GM23338 (cell line): ENCODE measurements at regions not wholly inside any gene's neighbourhood (a gene's known extent, or its start where the extent isn't known, plus 50 kb on each side); places are given as distances from the start of the nearest gene placed in this dataset.

Experiments
- CREB1 ChIP-seq: fragments of 250-450 bp; sonication (Bioruptor Pico); IDR thresholded peaks from 2 replicates; pipeline ENCODE4 v1.5.0; 2020; ENCODE audit warnings: low read depth, mild to moderate bottlenecking, moderate library complexity
- JUNB ChIP-seq: IDR thresholded peaks from one replicate; pipeline ENCODE4 v1.6.1; 2016; ENCODE audit warnings: antibody characterized with exemption; ENCODE audit not compliant: unreplicated experiment
- REST ChIP-seq: IDR thresholded peaks from one replicate; pipeline ENCODE4 v1.6.1; 2018; ENCODE audit warnings: antibody characterized with exemption; ENCODE audit not compliant: unreplicated experiment
- TF ChIP-seq, protein P1 (sequence below): fragments of 250-450 bp; sonication (Bioruptor Pico); IDR thresholded peaks from 2 replicates; pipeline ENCODE4 v1.5.0; 2020; ENCODE audit warnings: mild to moderate bottlenecking, moderate library complexity
- TF ChIP-seq, protein P2 (sequence below): IDR thresholded peaks from 2 replicates; pipeline ENCODE4 v1.6.1; 2016; ENCODE audit warnings: antibody characterized with exemption
- TF ChIP-seq, protein P3 (sequence below), 2 experiments: fragments of 200-600 bp in 1 of 2; sonication (generic) in 1 of 2; conservative IDR thresholded peaks; 2 replicates each; pipeline versions ENCODE4 v1.5.1 to v1.6.1; 2016 to 2017; ENCODE audit warnings: antibody characterized with exemption in 2 of 2, low read depth in 2 of 2, mild to moderate bottlenecking in 2 of 2, moderate library complexity in 1 of 2

DNA sequence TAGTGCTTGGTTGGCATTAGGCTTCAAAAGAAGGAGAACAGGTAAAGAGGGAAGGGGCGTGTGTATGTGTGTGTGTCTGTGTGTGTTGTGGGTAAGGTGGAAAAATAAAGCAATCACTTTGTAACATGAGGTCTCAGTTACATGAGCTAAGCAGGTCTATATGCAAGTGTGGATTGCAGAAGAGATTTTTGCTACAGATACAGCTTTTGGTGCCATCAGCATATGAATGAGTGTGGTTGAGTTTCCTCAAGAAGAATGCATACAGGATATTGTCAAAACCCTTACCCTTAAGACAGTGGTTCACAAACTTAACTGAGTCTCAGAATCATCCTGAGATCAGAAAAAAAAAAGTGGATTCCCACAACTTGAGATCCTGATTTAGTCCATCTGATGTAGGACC lies 220.5 kb upstream of the HTR2C start (continued):
- TF ChIP-seq, protein P1, sequence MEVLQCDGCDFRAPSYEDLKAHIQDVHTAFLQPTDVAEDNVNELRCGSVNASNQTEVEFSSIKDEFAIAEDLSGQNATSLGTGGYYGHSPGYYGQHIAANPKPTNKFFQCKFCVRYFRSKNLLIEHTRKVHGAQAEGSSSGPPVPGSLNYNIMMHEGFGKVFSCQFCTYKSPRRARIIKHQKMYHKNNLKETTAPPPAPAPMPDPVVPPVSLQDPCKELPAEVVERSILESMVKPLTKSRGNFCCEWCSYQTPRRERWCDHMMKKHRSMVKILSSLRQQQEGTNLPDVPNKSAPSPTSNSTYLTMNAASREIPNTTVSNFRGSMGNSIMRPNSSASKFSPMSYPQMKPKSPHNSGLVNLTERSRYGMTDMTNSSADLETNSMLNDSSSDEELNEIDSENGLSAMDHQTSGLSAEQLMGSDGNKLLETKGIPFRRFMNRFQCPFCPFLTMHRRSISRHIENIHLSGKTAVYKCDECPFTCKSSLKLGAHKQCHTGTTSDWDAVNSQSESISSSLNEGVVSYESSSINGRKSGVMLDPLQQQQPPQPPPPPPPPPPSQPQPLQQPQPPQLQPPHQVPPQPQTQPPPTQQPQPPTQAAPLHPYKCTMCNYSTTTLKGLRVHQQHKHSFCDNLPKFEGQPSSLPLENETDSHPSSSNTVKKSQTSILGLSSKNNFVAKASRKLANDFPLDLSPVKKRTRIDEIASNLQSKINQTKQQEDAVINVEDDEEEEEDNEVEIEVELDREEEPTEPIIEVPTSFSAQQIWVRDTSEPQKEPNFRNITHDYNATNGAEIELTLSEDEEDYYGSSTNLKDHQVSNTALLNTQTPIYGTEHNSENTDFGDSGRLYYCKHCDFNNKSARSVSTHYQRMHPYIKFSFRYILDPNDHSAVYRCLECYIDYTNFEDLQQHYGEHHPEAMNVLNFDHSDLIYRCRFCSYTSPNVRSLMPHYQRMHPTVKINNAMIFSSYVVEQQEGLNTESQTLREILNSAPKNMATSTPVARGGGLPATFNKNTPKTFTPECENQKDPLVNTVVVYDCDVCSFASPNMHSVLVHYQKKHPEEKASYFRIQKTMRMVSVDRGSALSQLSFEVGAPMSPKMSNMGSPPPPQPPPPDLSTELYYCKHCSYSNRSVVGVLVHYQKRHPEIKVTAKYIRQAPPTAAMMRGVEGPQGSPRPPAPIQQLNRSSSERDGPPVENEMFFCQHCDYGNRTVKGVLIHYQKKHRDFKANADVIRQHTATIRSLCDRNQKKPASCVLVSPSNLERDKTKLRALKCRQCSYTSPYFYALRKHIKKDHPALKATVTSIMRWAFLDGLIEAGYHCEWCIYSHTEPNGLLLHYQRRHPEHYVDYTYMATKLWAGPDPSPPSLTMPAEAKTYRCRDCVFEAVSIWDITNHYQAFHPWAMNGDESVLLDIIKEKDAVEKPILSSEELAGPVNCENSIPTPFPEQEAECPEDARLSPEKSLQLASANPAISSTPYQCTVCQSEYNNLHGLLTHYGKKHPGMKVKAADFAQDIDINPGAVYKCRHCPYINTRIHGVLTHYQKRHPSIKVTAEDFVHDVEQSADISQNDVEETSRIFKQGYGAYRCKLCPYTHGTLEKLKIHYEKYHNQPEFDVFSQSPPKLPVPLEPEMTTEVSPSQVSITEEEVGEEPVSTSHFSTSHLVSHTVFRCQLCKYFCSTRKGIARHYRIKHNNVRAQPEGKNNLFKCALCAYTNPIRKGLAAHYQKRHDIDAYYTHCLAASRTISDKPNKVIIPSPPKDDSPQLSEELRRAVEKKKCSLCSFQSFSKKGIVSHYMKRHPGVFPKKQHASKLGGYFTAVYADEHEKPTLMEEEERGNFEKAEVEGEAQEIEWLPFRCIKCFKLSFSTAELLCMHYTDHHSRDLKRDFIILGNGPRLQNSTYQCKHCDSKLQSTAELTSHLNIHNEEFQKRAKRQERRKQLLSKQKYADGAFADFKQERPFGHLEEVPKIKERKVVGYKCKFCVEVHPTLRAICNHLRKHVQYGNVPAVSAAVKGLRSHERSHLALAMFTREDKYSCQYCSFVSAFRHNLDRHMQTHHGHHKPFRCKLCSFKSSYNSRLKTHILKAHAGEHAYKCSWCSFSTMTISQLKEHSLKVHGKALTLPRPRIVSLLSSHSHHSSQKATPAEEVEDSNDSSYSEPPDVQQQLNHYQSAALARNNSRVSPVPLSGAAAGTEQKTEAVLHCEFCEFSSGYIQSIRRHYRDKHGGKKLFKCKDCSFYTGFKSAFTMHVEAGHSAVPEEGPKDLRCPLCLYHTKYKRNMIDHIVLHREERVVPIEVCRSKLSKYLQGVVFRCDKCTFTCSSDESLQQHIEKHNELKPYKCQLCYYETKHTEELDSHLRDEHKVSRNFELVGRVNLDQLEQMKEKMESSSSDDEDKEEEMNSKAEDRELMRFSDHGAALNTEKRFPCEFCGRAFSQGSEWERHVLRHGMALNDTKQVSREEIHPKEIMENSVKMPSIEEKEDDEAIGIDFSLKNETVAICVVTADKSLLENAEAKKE (CRISPR knock-in tag) = no peak
- no peak for TF ChIP-seq CREB1
- TF ChIP-seq JUNB = no peak
- TF ChIP-seq, protein P2, sequence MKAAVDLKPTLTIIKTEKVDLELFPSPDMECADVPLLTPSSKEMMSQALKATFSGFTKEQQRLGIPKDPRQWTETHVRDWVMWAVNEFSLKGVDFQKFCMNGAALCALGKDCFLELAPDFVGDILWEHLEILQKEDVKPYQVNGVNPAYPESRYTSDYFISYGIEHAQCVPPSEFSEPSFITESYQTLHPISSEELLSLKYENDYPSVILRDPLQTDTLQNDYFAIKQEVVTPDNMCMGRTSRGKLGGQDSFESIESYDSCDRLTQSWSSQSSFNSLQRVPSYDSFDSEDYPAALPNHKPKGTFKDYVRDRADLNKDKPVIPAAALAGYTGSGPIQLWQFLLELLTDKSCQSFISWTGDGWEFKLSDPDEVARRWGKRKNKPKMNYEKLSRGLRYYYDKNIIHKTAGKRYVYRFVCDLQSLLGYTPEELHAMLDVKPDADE = no peak
- TF ChIP-seq, protein P3, sequence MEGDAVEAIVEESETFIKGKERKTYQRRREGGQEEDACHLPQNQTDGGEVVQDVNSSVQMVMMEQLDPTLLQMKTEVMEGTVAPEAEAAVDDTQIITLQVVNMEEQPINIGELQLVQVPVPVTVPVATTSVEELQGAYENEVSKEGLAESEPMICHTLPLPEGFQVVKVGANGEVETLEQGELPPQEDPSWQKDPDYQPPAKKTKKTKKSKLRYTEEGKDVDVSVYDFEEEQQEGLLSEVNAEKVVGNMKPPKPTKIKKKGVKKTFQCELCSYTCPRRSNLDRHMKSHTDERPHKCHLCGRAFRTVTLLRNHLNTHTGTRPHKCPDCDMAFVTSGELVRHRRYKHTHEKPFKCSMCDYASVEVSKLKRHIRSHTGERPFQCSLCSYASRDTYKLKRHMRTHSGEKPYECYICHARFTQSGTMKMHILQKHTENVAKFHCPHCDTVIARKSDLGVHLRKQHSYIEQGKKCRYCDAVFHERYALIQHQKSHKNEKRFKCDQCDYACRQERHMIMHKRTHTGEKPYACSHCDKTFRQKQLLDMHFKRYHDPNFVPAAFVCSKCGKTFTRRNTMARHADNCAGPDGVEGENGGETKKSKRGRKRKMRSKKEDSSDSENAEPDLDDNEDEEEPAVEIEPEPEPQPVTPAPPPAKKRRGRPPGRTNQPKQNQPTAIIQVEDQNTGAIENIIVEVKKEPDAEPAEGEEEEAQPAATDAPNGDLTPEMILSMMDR (conservative IDR thresholded peaks at IDR 0.05; ENCODE audit: low read depth in 2 of 2) = no peak
- no peak for TF ChIP-seq REST
